AG04449 (cell line): ENCODE measurements at regions not wholly inside any gene's neighbourhood (a gene's known extent, or its start where the extent isn't known, plus 50 kb on each side); places are given as distances from the start of the nearest gene placed in this dataset.

Source experiments
- CTCF ChIA-PET: fragments of 350-600 bp; formaldehyde crosslinking; extraction: SDS; loops from one replicate; lab custom pipeline; 2021; ENCODE audit warnings: antibody characterized with exemption; lab: Yijun Ruan, JAX
- POLR2A ChIA-PET: fragments of 400-600, 350-600 bp; formaldehyde crosslinking; extraction: SDS; loops from one replicate; lab custom pipeline; 2020; ENCODE audit warnings: antibody characterized with exemption, inconsistent platforms; lab: Yijun Ruan, JAX
- DNase-seq: peaks from one replicate; pipeline ENCODE4 v3.0.0-alpha.2; 2010; ENCODE audit warnings: low read depth, low spot score
- H3K4me3 ChIP-seq: 2 replicates; pipeline ENCODE4 v1.5.1; 2011; ENCODE audit warnings: low read depth, mild to moderate bottlenecking, control low read depth, low read length
- TF ChIP-seq, protein P1 (sequence below): IDR thresholded peaks from one replicate; pipeline ENCODE4 v1.5.1; 2011; ENCODE audit warnings: mild to moderate bottlenecking, moderate library complexity, low read length, control low read depth, inconsistent platforms; ENCODE audit not compliant: insufficient read depth; ENCODE audit errors: missing control alignments

GRCh38 chr9:95626341-95626740 lies 109.6 kb upstream of the PTCH1 start:
- no peak overlapping the region for H3K4me3 ChIP-seq
- DNase-seq: no peak
- TF ChIP-seq, protein P1, sequence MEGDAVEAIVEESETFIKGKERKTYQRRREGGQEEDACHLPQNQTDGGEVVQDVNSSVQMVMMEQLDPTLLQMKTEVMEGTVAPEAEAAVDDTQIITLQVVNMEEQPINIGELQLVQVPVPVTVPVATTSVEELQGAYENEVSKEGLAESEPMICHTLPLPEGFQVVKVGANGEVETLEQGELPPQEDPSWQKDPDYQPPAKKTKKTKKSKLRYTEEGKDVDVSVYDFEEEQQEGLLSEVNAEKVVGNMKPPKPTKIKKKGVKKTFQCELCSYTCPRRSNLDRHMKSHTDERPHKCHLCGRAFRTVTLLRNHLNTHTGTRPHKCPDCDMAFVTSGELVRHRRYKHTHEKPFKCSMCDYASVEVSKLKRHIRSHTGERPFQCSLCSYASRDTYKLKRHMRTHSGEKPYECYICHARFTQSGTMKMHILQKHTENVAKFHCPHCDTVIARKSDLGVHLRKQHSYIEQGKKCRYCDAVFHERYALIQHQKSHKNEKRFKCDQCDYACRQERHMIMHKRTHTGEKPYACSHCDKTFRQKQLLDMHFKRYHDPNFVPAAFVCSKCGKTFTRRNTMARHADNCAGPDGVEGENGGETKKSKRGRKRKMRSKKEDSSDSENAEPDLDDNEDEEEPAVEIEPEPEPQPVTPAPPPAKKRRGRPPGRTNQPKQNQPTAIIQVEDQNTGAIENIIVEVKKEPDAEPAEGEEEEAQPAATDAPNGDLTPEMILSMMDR: no peak
- CTCF ChIA-PET: no interaction called here
- POLR2A ChIA-PET: no interaction called here

GRCh38 chr9:95623640-95624039 lies 106.9 kb upstream of the PTCH1 start:
- POLR2A ChIA-PET: no interaction called here
- DNase-seq: no peak
- TF ChIP-seq, protein P1: no peak
- no peak overlapping the region for H3K4me3 ChIP-seq
- CTCF ChIA-PET: no interaction called here

DNA sequence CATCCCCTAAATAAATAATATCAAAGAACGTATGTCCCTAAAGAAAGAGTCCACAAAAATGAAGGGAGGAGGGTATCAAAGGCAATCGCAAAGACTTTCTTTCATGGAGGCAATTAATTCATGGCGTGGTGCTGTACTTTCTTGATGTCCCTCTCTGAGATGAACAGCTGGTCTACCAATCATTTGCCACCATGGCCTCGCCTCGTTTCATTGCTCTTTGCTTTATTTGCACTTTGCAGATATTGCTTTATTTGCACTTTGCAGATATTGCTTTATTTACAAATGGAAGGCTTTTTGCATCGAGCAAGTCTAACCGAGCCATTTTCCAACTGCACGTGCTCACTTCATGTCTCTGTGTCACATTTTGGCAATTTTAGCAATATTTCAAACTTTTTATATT lies 104.0 kb upstream of the PTCH1 start:
- POLR2A ChIA-PET: no interaction called here
- no peak overlapping the region for H3K4me3 ChIP-seq
- CTCF ChIA-PET: no interaction called here
- TF ChIP-seq, protein P1: no peak
- DNase-seq: no peak

- POLR2A ChIA-PET: no interaction called here
- TF ChIP-seq, protein P1: no peak
- H3K4me3 ChIP-seq: no peak overlapping the region
- CTCF ChIA-PET: no interaction called here
- no peak for DNase-seq
Observed at GRCh38 chr9:95620314-95620713, 103.5 kb upstream of the PTCH1 start.

DNA sequence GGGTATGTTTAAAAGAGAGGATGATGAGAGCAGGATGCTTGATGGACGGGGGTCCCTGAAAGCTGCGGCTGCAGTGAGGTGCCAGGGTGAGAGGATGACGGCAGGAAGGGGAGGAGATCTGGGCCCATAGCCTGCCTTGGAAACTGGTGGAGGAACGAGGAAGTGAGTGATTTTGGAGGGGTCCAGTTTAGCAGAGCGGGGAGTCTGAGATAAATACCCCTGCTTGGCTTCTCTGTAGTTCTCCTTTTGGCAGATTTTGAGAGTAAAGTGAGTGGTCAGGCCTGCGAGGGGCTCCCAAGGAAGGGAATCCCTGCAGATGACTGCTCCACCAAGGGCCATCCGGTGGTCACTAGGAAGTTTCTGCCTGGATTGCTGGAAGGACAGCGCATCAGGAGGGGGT lies 98.5 kb upstream of the PTCH1 start:
- ChIA-PET POLR2A (no interaction called here), CTCF (no interaction called here)
- no peak overlapping the region for H3K4me3 ChIP-seq
- TF ChIP-seq, protein P1: no peak
- no peak for DNase-seq

DNA sequence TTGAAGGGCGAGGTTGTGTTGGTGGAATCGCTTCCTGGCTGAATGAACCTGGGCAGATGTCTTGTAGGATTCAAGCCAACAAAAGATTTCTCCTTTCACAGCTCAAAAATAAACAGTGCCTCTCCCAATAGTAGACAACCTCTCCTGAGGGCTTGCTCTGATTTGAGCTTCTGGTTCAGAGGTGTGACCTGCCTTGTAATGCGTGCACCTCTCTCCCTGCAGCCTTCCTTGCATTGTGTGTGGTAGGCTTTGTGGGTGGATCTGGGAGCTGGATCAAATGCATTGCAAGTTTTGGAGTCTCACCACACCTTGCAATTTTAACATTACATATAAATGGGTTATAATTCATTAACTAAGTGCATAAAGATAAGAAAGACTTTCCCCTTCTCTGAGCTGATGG lies 96.9 kb upstream of the PTCH1 start:
- H3K4me3 ChIP-seq: no peak overlapping the region
- TF ChIP-seq, protein P1: no peak
- POLR2A ChIA-PET: no interaction called here
- no peak for DNase-seq
- CTCF ChIA-PET: no interaction called here
